Mesothelial cell of epicardium (in vitro differentiated cells): ENCODE measurements at regions not wholly inside any gene's neighbourhood (a gene's known extent, or its start where the extent isn't known, plus 50 kb on each side); places are given as distances from the start of the nearest gene placed in this dataset.
A peak's percentile ranks its signal among the peaks of the same experiment; 100 is the strongest.

Source experiments
- DNase-seq, 2 experiments: peaks; one replicate each; pipeline ENCODE4 v3.0.0; 2021; ENCODE audit warnings: low spot score in 2 of 2; ENCODE audit not compliant: unreplicated experiment in 2 of 2
- H3K27ac Mint-ChIP-seq: 2 replicates; pipeline ENCODE4 v1.8.0; 2021; ENCODE audit warnings: mixed read lengths
- H3K27me3 Mint-ChIP-seq: 2 replicates; pipeline ENCODE4 v1.8.0; 2021; ENCODE audit warnings: low read depth, mixed read lengths
- H3K36me3 Mint-ChIP-seq: 2 replicates; pipeline ENCODE4 v1.8.0; 2021; ENCODE audit warnings: mixed read lengths
- H3K4me1 Mint-ChIP-seq: 2 replicates; pipeline ENCODE4 v1.8.0; 2021; ENCODE audit warnings: mixed read lengths
- H3K4me3 Mint-ChIP-seq: 2 replicates; pipeline ENCODE4 v1.8.0; 2021; ENCODE audit warnings: mild to moderate bottlenecking, moderate library complexity, mixed read lengths
- H3K9me3 Mint-ChIP-seq: 2 replicates; pipeline ENCODE4 v1.8.0; 2021; ENCODE audit warnings: mixed read lengths
- CTCF ChIP-seq: fragments of 200-600 bp; sonication (generic); IDR thresholded peaks from one replicate; pipeline ENCODE4 v1.5.0; 2021; ENCODE audit warnings: antibody characterized with exemption; ENCODE audit not compliant: unreplicated experiment

- no peak for DNase-seq
- no peak for TF ChIP-seq CTCF
- Mint-ChIP-seq H3K4me1 (no peaks in the 10 kb centered on the region), H3K27me3 (no peaks in the 10 kb centered on the region), H3K36me3 (no peaks in the 10 kb centered on the region), H3K9me3 (peaks cover 30% of the 10 kb centered on the region), H3K27ac (no peak overlapping the region), H3K4me3 (no peak overlapping the region)
Measured at GRCh38 chr6:120924214-120924613, 410.1 kb downstream of the TBC1D32 start.

GRCh38 chr6:120918137-120918536, 416.1 kb downstream of the TBC1D32 start:
- DNase-seq, result no peak
- H3K27me3 Mint-ChIP-seq, result no peaks in the 10 kb centered on the region
- TF ChIP-seq CTCF, result no peak
- peaks cover 3% of the 10 kb centered on the region for H3K4me1 Mint-ChIP-seq
- no peaks in the 10 kb centered on the region for H3K36me3 Mint-ChIP-seq
- peaks cover 8% of the 10 kb centered on the region for H3K9me3 Mint-ChIP-seq
- H3K4me3 Mint-ChIP-seq, result no peak overlapping the region
- no peak overlapping the region for H3K27ac Mint-ChIP-seq

GRCh38 chr6:120916844-120917243, 417.4 kb downstream of the TBC1D32 start:
- Mint-ChIP-seq H3K27me3 (no peaks in the 10 kb centered on the region), H3K36me3 (no peaks in the 10 kb centered on the region), H3K9me3 (peaks cover 9% of the 10 kb centered on the region), H3K4me1 (peaks cover 3% of the 10 kb centered on the region), H3K27ac (no peak overlapping the region), H3K4me3 (no peak overlapping the region)
- DNase-seq, result no peak
- TF ChIP-seq CTCF, result no peak

GRCh38 chr6:120913486-120913885, 420.8 kb downstream of the TBC1D32 start:
- no peak for TF ChIP-seq CTCF
- no peak overlapping the region for H3K27ac Mint-ChIP-seq
- peaks cover 3% of the 10 kb centered on the region for H3K36me3 Mint-ChIP-seq
- peaks cover 3% of the 10 kb centered on the region for H3K4me1 Mint-ChIP-seq
- DNase-seq, result no peak
- H3K9me3 Mint-ChIP-seq, result peaks cover 20% of the 10 kb centered on the region
- H3K27me3 Mint-ChIP-seq, result no peaks in the 10 kb centered on the region
- no peak overlapping the region for H3K4me3 Mint-ChIP-seq

- peaks cover 11% of the 10 kb centered on the region for H3K4me1 Mint-ChIP-seq
- DNase-seq, result no peak
- H3K9me3 Mint-ChIP-seq, result peaks cover 15% of the 10 kb centered on the region
- peaks cover 3% of the 10 kb centered on the region for H3K36me3 Mint-ChIP-seq
- TF ChIP-seq CTCF, result no peak
- H3K27ac Mint-ChIP-seq, result no peak overlapping the region
- H3K27me3 Mint-ChIP-seq, result no peaks in the 10 kb centered on the region
- no peak overlapping the region for H3K4me3 Mint-ChIP-seq
Measured at GRCh38 chr6:120908767-120909166, 425.5 kb downstream of the TBC1D32 start.

- H3K27ac Mint-ChIP-seq, result peak overlapping the region; percentile 86
- no peaks in the 10 kb centered on the region for H3K9me3 Mint-ChIP-seq
- H3K4me1 Mint-ChIP-seq, result peaks cover 19% of the 10 kb centered on the region
- no peak for TF ChIP-seq CTCF
- no peak for DNase-seq
- no peaks in the 10 kb centered on the region for H3K36me3 Mint-ChIP-seq
- H3K4me3 Mint-ChIP-seq, result no peak overlapping the region
- no peaks in the 10 kb centered on the region for H3K27me3 Mint-ChIP-seq
Measured at GRCh38 chr6:120903836-120904235, 430.4 kb downstream of the TBC1D32 start.
